SH-SY5Y (cell line): ENCODE measurements at regions not wholly inside any gene's neighbourhood (a gene's known extent, or its start where the extent isn't known, plus 50 kb on each side); places are given as distances from the start of the nearest gene placed in this dataset.

Experiments
- GATA2 ChIP-seq: IDR thresholded peaks from 2 replicates; pipeline ENCODE4 v1.6.1; 2011; ENCODE audit warnings: mild to moderate bottlenecking, low read depth, low read length
- GATA3 ChIP-seq: IDR thresholded peaks from 2 replicates; pipeline ENCODE4 v1.6.1; 2011; ENCODE audit warnings: low read depth, mild to moderate bottlenecking, low read length, moderate library complexity

DNA sequence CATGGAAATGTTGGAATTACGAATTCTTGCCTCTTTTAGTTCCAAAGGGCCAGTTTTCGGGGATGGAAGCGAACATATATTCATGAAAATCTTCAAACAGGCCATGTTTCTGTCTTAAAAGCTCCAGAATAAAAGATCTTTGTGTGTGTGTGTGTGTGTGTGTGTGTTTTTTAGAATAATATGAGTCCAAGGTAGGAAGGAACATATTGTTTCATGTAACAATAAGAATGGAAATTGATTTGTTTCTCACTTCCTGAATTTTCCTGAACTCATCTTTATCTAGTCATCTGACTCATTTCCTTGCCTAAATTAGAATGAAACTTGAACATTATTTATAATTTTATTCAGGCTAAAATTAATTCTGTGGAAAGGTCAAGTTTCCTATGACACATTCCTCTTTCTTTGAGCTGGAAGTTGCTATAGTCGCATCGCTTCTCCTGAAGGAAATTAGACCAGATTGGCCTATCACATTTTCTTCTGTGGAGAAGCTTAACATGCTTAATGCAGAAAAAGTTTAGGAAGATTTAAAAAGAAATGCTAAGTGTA, 805.1 kb upstream of the ADAMTS5 start:
- no peak for TF ChIP-seq GATA3
- no peak for TF ChIP-seq GATA2
